GM23338 (cell line): ENCODE measurements at regions not wholly inside any gene's neighbourhood (a gene's known extent, or its start where the extent isn't known, plus 50 kb on each side); places are given as distances from the start of the nearest gene placed in this dataset. TPM values are rescaled to one million over a fixed set of nuclear protein-coding genes. Genes with fewer than 3 reads are reported as not detected.

Source experiments
- small RNA-seq: library from RNA; depleted of rRNA; stranded (forward); fragments of <200 nt; gene quantifications from one replicate; pipeline ENCODE3, GENCODE V24; 2014; ENCODE audit warnings: low replicate concordance

Small RNAs in the stretch of these regions (small RNA-seq; reads per million reads assigned to genes)
- gene AC096711.1, result not detected
